OCI-LY3 (cell line): ENCODE measurements at regions not wholly inside any gene's neighbourhood (a gene's known extent, or its start where the extent isn't known, plus 50 kb on each side); places are given as distances from the start of the nearest gene placed in this dataset.

Experiments used
- H2AFZ ChIP-seq: fragments of 200-600, 300-600 bp; shearing (Covaris generic); 2 replicates; pipeline ENCODE4 v1.6.0; 2014; ENCODE audit warnings: antibody characterized with exemption, low read depth, low read length
- H3K27ac ChIP-seq: fragments of 200-600, 300-600 bp; sonication (generic); 2 replicates; pipeline ENCODE4 v1.5.1; 2014; ENCODE audit warnings: mild to moderate bottlenecking, low read length, moderate library complexity, mixed read lengths
- H3K27me3 ChIP-seq: fragments of 200-600, 300-600 bp; sonication (generic); 2 replicates; pipeline ENCODE4 v1.6.1; 2014; ENCODE audit warnings: low read depth, low read length, mixed read lengths
- H3K36me3 ChIP-seq: fragments of 200-600, 300-600 bp; sonication (generic); replicated peaks from 2 replicates; pipeline ENCODE3; 2014; ENCODE audit warnings: low read depth, low read length, mixed read lengths
- H3K4me1 ChIP-seq: fragments of 300-600, 200-600 bp; sonication (generic); 2 replicates; pipeline ENCODE4 v1.6.1; 2014; ENCODE audit warnings: low read length, mixed read lengths
- H3K4me2 ChIP-seq: fragments of 200-600, 300-600 bp; sonication (generic); 2 replicates; pipeline ENCODE4 v1.6.1; 2014; ENCODE audit warnings: low read length, mixed read lengths
- H3K4me3 ChIP-seq: fragments of 300-600, 200-600 bp; sonication (generic); 2 replicates; pipeline ENCODE4 v1.5.1; 2014; ENCODE audit warnings: antibody characterized with exemption, mild to moderate bottlenecking, low read length, moderate library complexity
- H3K79me2 ChIP-seq: fragments of 300-600, 200-600 bp; shearing (Covaris generic); 2 replicates; pipeline ENCODE4 v1.6.1; 2014; ENCODE audit warnings: mild to moderate bottlenecking, low read length, mixed read lengths
- H3K9ac ChIP-seq: fragments of 300-600, 200-600 bp; shearing (Covaris generic); 2 replicates; pipeline ENCODE4 v1.6.0; 2014; ENCODE audit warnings: mild to moderate bottlenecking, low read length, moderate library complexity
- H3K9me3 ChIP-seq: fragments of 200-600, 300-600 bp; shearing (Covaris generic); 2 replicates; pipeline ENCODE4 v1.6.1; 2014; ENCODE audit warnings: low read length, mixed read lengths; ENCODE audit not compliant: insufficient read depth
- H4K20me1 ChIP-seq: fragments of 200-600, 300-600 bp; sonication (generic); 2 replicates; pipeline ENCODE4 v1.6.1; 2016; ENCODE audit warnings: low read length, mixed read lengths; ENCODE audit not compliant: insufficient read depth
- CTCF ChIP-seq: fragments of 200-600, 300-600 bp; sonication (generic); IDR thresholded peaks from 2 replicates; pipeline ENCODE4 v1.5.1; 2014; ENCODE audit warnings: antibody characterized with exemption, low read length, low read depth
- EZH2phosphoT487 ChIP-seq: fragments of 200-600 bp; shearing (Covaris generic); IDR thresholded peaks from 2 replicates; pipeline ENCODE4 v1.6.1; 2018; ENCODE audit warnings: antibody characterized with exemption, mixed run types, low read depth

- TF ChIP-seq CTCF (no peak), EZH2phosphoT487 (no peak)
- Histone ChIP-seq H2AFZ (no peak overlapping the region), H4K20me1 (no peaks in the 10 kb centered on the region), H3K4me1 (no peaks in the 10 kb centered on the region), H3K27me3 (no peaks in the 10 kb centered on the region), H3K4me2 (no peak overlapping the region), H3K9ac (no peak overlapping the region), H3K9me3 (no peaks in the 10 kb centered on the region), H3K4me3 (no peak overlapping the region), H3K27ac (no peak overlapping the region), H3K36me3 (no peaks in the 10 kb centered on the region), H3K79me2 (no peaks in the 10 kb centered on the region)
Measured at GRCh38 chr5:110345623-110346022, 380.8 kb downstream of the TMEM232 start.

GRCh38 chr5:110346893-110347358 is 379.5 kb downstream of the TMEM232 start:
- H3K4me1 ChIP-seq = no peaks in the 10 kb centered on the region
- H4K20me1 ChIP-seq = no peaks in the 10 kb centered on the region
- H3K36me3 ChIP-seq = no peaks in the 10 kb centered on the region
- no peak overlapping the region for H3K4me3 ChIP-seq
- H3K9ac ChIP-seq = no peak overlapping the region
- H3K4me2 ChIP-seq = no peak overlapping the region
- TF ChIP-seq EZH2phosphoT487 (no peak), CTCF (no peak)
- H3K79me2 ChIP-seq = no peaks in the 10 kb centered on the region
- no peak overlapping the region for H2AFZ ChIP-seq
- H3K27me3 ChIP-seq = no peaks in the 10 kb centered on the region
- no peak overlapping the region for H3K27ac ChIP-seq
- H3K9me3 ChIP-seq = no peaks in the 10 kb centered on the region

- Histone ChIP-seq H3K36me3 (no peaks in the 10 kb centered on the region), H3K9me3 (no peaks in the 10 kb centered on the region), H3K4me3 (no peak overlapping the region), H3K4me2 (no peak overlapping the region), H3K79me2 (no peaks in the 10 kb centered on the region), H3K27ac (no peak overlapping the region), H3K9ac (no peak overlapping the region), H2AFZ (no peak overlapping the region), H4K20me1 (no peaks in the 10 kb centered on the region), H3K27me3 (no peaks in the 10 kb centered on the region), H3K4me1 (no peaks in the 10 kb centered on the region)
- TF ChIP-seq EZH2phosphoT487 = no peak
- no peak for TF ChIP-seq CTCF
Measured at GRCh38 chr5:110347781-110348180, 378.7 kb downstream of the TMEM232 start.

GRCh38 chr5:110351430-110351829 is 375.0 kb downstream of the TMEM232 start:
- H3K36me3 ChIP-seq = no peaks in the 10 kb centered on the region
- H3K4me2 ChIP-seq = no peak overlapping the region
- H3K4me1 ChIP-seq = no peaks in the 10 kb centered on the region
- H4K20me1 ChIP-seq = no peaks in the 10 kb centered on the region
- H3K27me3 ChIP-seq = no peaks in the 10 kb centered on the region
- H2AFZ ChIP-seq = no peak overlapping the region
- H3K9ac ChIP-seq = no peak overlapping the region
- no peaks in the 10 kb centered on the region for H3K79me2 ChIP-seq
- no peak overlapping the region for H3K4me3 ChIP-seq
- H3K9me3 ChIP-seq = no peaks in the 10 kb centered on the region
- no peak overlapping the region for H3K27ac ChIP-seq
- TF ChIP-seq EZH2phosphoT487 (no peak), CTCF (no peak)
